ENCODE measurements at regions not wholly inside any gene's neighbourhood (a gene's known extent, or its start where the extent isn't known, plus 50 kb on each side); places are given as distances from the start of the nearest gene placed in this dataset.

DNA sequence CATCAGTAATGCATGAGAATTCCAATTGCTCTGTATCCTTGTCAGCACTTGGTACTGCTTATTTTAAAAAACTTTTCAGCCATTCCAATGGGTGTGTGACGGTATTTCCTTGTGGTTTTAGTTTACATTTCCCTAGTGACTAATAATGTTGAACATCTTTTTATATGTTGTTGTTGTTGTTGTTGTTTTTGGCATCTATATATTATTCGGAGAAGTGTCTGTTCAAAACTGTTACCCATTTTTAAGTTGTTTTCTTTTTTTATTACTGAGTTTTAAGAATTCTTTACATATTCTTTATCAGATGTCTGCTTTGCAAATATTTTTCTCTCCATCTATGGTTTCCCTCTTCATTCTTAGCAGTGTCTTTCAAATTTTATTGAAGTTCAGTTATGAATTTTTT lies 231.1 kb upstream of the POU3F1 start:
- no peak overlapping the region for H3K9ac ChIP-seq (ENCODE audit: extremely low read depth, insufficient read length, low read length)
- H3K36me3 Mint-ChIP-seq (ENCODE audit: insufficient read depth in 1 of 3, low read depth in 3 of 3), result peaks cover 21 to 35% (median 32%) of the 10 kb centered on the region in 3 experiments
- H4K8ac ChIP-seq (replicated peaks; ENCODE audit: insufficient read length, low read depth, low read length), result no peak overlapping the region
- no peak overlapping the region for H2BK20ac ChIP-seq (ENCODE audit: low read depth, low read length, poor library complexity, severe bottlenecking)
- H3K79me1 ChIP-seq (ENCODE audit: insufficient read depth, low read depth, low read length, poor library complexity, severe bottlenecking), result no peaks in the 10 kb centered on the region
- H4K20me1 ChIP-seq (ENCODE audit: control insufficient read depth, insufficient read depth, insufficient read length), result no peaks in the 10 kb centered on the region
- no peak overlapping the region for H3K27ac Mint-ChIP-seq
- H3K4me1 Mint-ChIP-seq, result peaks cover 20% of the 10 kb centered on the region in 2 experiments
- H3K4me2 ChIP-seq (ENCODE audit: insufficient read depth, insufficient read length, low read length), result no peak overlapping the region
- H3K4me1 ChIP-seq (ENCODE audit: insufficient read depth, low read length), result peaks cover 1% of the 10 kb centered on the region; the same call in 1 of the 2 replicates
- H4K5ac ChIP-seq (ENCODE audit: insufficient read length, low read depth, low read length), result no peak overlapping the region
- no peak overlapping the region for H3K18ac ChIP-seq (ENCODE audit: insufficient read length, low read depth, low read length)
- no peak overlapping the region for H4K91ac ChIP-seq (ENCODE audit: insufficient read length, low read depth, low read length)
- no peak overlapping the region for H2AFZ ChIP-seq (ENCODE audit: low read length)
- no peaks in the 10 kb centered on the region for H3K27me3 ChIP-seq (ENCODE audit: insufficient read depth, low read length)
- no peaks in the 10 kb centered on the region for H3K79me2 ChIP-seq (ENCODE audit: insufficient read depth, low read length)
- no peak overlapping the region for H2BK15ac ChIP-seq (ENCODE audit: low read depth, low read length)
- H2BK120ac ChIP-seq (ENCODE audit: low read depth, low read length, poor library complexity, severe bottlenecking), result no peak overlapping the region
- no peak overlapping the region for H2AK5ac ChIP-seq (ENCODE audit: insufficient read length, low read length)
- no peak overlapping the region for H2BK5ac ChIP-seq (ENCODE audit: insufficient read length, low read length)
- H3K23me2 ChIP-seq (ENCODE audit: insufficient read length, low read depth, low read length, poor library complexity, severe bottlenecking), result no peaks in the 10 kb centered on the region
- H3K4ac ChIP-seq (ENCODE audit: low read depth, low read length), result no peak overlapping the region
- no peak overlapping the region for H3K14ac ChIP-seq (ENCODE audit: insufficient read depth, low read length)
- H3K23ac ChIP-seq (ENCODE audit: insufficient read length, low read depth, low read length), result no peak overlapping the region
- DNase-seq, result no peak
- no peaks in the 10 kb centered on the region for H3K9me3 ChIP-seq (ENCODE audit: control insufficient read depth, low read depth, low read length)
- TF ChIP-seq, protein P1, sequence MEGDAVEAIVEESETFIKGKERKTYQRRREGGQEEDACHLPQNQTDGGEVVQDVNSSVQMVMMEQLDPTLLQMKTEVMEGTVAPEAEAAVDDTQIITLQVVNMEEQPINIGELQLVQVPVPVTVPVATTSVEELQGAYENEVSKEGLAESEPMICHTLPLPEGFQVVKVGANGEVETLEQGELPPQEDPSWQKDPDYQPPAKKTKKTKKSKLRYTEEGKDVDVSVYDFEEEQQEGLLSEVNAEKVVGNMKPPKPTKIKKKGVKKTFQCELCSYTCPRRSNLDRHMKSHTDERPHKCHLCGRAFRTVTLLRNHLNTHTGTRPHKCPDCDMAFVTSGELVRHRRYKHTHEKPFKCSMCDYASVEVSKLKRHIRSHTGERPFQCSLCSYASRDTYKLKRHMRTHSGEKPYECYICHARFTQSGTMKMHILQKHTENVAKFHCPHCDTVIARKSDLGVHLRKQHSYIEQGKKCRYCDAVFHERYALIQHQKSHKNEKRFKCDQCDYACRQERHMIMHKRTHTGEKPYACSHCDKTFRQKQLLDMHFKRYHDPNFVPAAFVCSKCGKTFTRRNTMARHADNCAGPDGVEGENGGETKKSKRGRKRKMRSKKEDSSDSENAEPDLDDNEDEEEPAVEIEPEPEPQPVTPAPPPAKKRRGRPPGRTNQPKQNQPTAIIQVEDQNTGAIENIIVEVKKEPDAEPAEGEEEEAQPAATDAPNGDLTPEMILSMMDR (conservative IDR thresholded peaks at IDR 0.05), result no peak
- H2BK12ac ChIP-seq (ENCODE audit: insufficient read length, low read depth, low read length), result no peak overlapping the region
- no peak overlapping the region for H3K27ac ChIP-seq (ENCODE audit: insufficient read length, low read depth, low read length)
- no peak overlapping the region for H3T11ph ChIP-seq (ENCODE audit: low read length)
- peaks cover 4% of the 10 kb centered on the region for H3K27me3 Mint-ChIP-seq (ENCODE audit: low read depth)
- H3K56ac ChIP-seq (ENCODE audit: insufficient read length, low read depth, low read length), result no peak overlapping the region
- peaks cover 32 to 42% of the 10 kb centered on the region in 2 experiments for H3K9me3 Mint-ChIP-seq
- WGBS (ENCODE audit: extremely low coverage, insufficient read length, low lambda C conversion rate), result no CpG with 5 or more reads among the region's 2 CpGs
- H3K4me3 Mint-ChIP-seq, result no peak overlapping the region

All from H9 (cell line).